Astrocyte (in vitro differentiated cells and primary cell): ENCODE measurements at regions not wholly inside any gene's neighbourhood (a gene's known extent, or its start where the extent isn't known, plus 50 kb on each side); places are given as distances from the start of the nearest gene placed in this dataset.

Experiments
- DNase-seq: peaks from one replicate; pipeline ENCODE4 v3.0.0-alpha.2; 2010; ENCODE audit warnings: low read depth
- FAIRE-seq: peaks from 2 replicates; lab custom pipeline; 2011; peaks lifted over from hg19 to GRCh38; lab: Jason Lieb, UNC
- H2AFZ ChIP-seq: 2 replicates; pipeline ENCODE4 v1.6.0; 2012; ENCODE audit warnings: low read depth, low read length, inconsistent platforms
- H3K27ac ChIP-seq: 2 replicates; pipeline ENCODE4 v1.5.1; 2011; ENCODE audit warnings: low read depth, low read length, inconsistent platforms
- H3K27me3 ChIP-seq: 2 replicates; pipeline ENCODE4 v1.6.0; 2011; ENCODE audit warnings: low read length, inconsistent platforms; ENCODE audit not compliant: insufficient read depth
- H3K36me3 ChIP-seq: 2 replicates; pipeline ENCODE4 v1.5.1; 2011; ENCODE audit warnings: low read length, inconsistent platforms; ENCODE audit not compliant: insufficient read depth
- H3K4me1 ChIP-seq: 2 replicates; pipeline ENCODE4 v1.5.1; 2011; ENCODE audit warnings: low read length, inconsistent platforms; ENCODE audit not compliant: insufficient read depth
- H3K4me2 ChIP-seq: 2 replicates; pipeline ENCODE4 v1.6.0; 2012; ENCODE audit warnings: low read length, inconsistent platforms
- H3K4me3 ChIP-seq: 2 replicates; pipeline ENCODE4 v1.5.1; 2011; ENCODE audit warnings: low read depth, mild to moderate bottlenecking, low read length, inconsistent platforms; ENCODE audit not compliant: insufficient read depth
- H3K79me2 ChIP-seq: 2 replicates; pipeline ENCODE4 v1.6.0; 2012; ENCODE audit warnings: mild to moderate bottlenecking, low read length, inconsistent platforms; ENCODE audit not compliant: insufficient read depth
- H3K9ac ChIP-seq: 2 replicates; pipeline ENCODE4 v1.6.0; 2012; ENCODE audit warnings: mild to moderate bottlenecking, low read length, inconsistent platforms
- H3K9me3 ChIP-seq: 2 replicates; pipeline ENCODE4 v1.5.1; 2012; ENCODE audit warnings: low read depth, mild to moderate bottlenecking, low read length, inconsistent platforms; ENCODE audit not compliant: insufficient read depth
- H4K20me1 ChIP-seq: 2 replicates; pipeline ENCODE4 v1.6.0; 2012; ENCODE audit warnings: low read length, inconsistent platforms; ENCODE audit not compliant: insufficient read depth
- H3K27ac Mint-ChIP-seq: one replicate; pipeline ENCODE4 v1.8.0; 2021; ENCODE audit warnings: mild to moderate bottlenecking, mixed read lengths; ENCODE audit not compliant: unreplicated experiment
- H3K27me3 Mint-ChIP-seq: one replicate; pipeline ENCODE4 v1.8.0; 2021; ENCODE audit warnings: low read depth, mixed read lengths; ENCODE audit not compliant: unreplicated experiment
- H3K36me3 Mint-ChIP-seq: one replicate; pipeline ENCODE4 v1.8.0; 2021; ENCODE audit warnings: low read depth, mixed read lengths; ENCODE audit not compliant: unreplicated experiment
- H3K4me1 Mint-ChIP-seq: one replicate; pipeline ENCODE4 v1.8.0; 2021; ENCODE audit warnings: low read depth, mixed read lengths; ENCODE audit not compliant: unreplicated experiment
- H3K4me3 Mint-ChIP-seq: one replicate; pipeline ENCODE4 v1.8.0; 2021; ENCODE audit warnings: mild to moderate bottlenecking, moderate library complexity, mixed read lengths; ENCODE audit not compliant: unreplicated experiment
- H3K9me3 Mint-ChIP-seq: one replicate; pipeline ENCODE4 v1.8.0; 2021; ENCODE audit warnings: mild to moderate bottlenecking, mixed read lengths; ENCODE audit not compliant: unreplicated experiment
- EZH2 ChIP-seq: IDR thresholded peaks from 2 replicates; pipeline ENCODE4 v1.6.1; 2012; ENCODE audit warnings: mild to moderate bottlenecking, low read length, inconsistent platforms; ENCODE audit not compliant: insufficient read depth
- TF ChIP-seq, protein P1 (sequence below): IDR thresholded peaks from 2 replicates; pipeline ENCODE4 v1.5.1; 2011; ENCODE audit warnings: low read depth, mild to moderate bottlenecking, inconsistent platforms, low read length, moderate library complexity; ENCODE audit not compliant: insufficient read depth

DNA sequence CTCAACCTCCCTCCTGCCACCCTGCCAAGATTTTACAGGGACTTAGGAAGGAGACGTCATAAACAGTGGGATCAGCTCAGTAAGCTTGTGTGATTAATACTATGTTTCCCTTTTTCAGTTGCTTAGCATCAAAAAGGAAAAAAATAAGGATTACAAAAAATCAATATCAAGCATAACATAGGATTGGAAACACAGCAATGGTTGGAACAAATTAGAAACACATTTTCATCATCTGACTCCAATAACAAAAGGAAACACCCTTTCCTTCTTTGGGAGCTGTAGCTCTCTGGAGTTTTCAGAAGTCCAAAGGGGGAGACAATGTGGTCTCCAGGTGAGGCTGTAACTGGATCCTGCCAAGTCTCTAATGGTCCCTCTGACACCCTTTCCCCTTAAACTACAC is 233.4 kb downstream of the B3GLCT start:
- H3K27ac ChIP-seq = no peak overlapping the region
- no peaks in the 10 kb centered on the region for H3K9me3 ChIP-seq
- no peaks in the 10 kb centered on the region for H4K20me1 ChIP-seq
- Mint-ChIP-seq H3K4me3 (no peak overlapping the region), H3K27me3 (peaks cover 46% of the 10 kb centered on the region), H3K36me3 (no peaks in the 10 kb centered on the region), H3K4me1 (peaks cover 8% of the 10 kb centered on the region), H3K27ac (no peak overlapping the region), H3K9me3 (no peaks in the 10 kb centered on the region)
- H3K4me1 ChIP-seq = no peaks in the 10 kb centered on the region
- FAIRE-seq (no peak), DNase-seq (no peak)
- no peaks in the 10 kb centered on the region for H3K36me3 ChIP-seq
- H3K4me2 ChIP-seq = no peak overlapping the region
- no peaks in the 10 kb centered on the region for H3K79me2 ChIP-seq
- peaks cover 4% of the 10 kb centered on the region for H3K27me3 ChIP-seq
- H3K9ac ChIP-seq = no peak overlapping the region
- H3K4me3 ChIP-seq = no peak overlapping the region
- H2AFZ ChIP-seq = no peak overlapping the region
- TF ChIP-seq, protein P1, sequence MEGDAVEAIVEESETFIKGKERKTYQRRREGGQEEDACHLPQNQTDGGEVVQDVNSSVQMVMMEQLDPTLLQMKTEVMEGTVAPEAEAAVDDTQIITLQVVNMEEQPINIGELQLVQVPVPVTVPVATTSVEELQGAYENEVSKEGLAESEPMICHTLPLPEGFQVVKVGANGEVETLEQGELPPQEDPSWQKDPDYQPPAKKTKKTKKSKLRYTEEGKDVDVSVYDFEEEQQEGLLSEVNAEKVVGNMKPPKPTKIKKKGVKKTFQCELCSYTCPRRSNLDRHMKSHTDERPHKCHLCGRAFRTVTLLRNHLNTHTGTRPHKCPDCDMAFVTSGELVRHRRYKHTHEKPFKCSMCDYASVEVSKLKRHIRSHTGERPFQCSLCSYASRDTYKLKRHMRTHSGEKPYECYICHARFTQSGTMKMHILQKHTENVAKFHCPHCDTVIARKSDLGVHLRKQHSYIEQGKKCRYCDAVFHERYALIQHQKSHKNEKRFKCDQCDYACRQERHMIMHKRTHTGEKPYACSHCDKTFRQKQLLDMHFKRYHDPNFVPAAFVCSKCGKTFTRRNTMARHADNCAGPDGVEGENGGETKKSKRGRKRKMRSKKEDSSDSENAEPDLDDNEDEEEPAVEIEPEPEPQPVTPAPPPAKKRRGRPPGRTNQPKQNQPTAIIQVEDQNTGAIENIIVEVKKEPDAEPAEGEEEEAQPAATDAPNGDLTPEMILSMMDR = no peak
- no peak for TF ChIP-seq EZH2

DNA sequence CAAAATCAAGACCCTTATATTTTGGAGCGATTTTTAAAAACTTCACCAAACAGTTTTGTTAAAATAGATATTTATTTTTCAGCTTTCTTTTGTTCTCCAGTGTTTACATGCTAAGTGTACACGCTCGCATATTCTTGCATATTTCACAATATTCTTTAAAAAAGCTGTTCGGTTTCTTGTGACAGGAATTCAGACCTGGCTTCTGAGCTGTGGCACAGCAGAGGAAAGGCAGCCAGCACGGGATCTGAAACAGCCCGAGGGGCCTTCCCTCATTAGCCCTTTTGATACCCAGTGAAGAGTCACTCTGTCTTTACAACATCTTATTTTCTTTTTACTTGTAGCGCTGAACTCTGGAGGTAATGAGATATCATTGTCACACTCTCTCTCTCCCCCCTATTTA is 234.0 kb downstream of the B3GLCT start:
- no peaks in the 10 kb centered on the region for H3K36me3 Mint-ChIP-seq

DNA sequence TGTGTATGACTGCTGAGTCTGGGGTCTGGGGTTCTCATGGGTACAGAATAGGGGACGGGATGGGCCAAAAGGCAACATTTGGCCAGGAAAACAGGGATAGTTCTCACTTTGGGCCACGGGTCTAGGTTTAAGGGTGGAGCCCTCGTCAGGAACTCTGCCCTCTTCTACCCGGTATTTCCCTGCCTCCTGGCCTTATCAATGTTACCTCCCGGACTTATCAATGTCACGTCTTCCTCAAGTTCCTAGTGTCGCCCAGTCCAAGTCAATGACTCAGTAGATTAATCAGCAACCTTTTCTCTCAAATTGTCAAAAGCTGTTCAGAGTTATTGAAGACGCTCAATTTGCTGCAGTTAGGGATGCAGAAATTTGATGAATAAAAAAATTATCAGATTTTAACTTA is 234.8 kb downstream of the B3GLCT start:
- no peak overlapping the region for H3K27ac Mint-ChIP-seq
- no peak overlapping the region for H3K4me3 ChIP-seq
- DNase-seq = no peak
- H3K27me3 ChIP-seq = peaks cover 4% of the 10 kb centered on the region
- H3K27ac ChIP-seq = no peak overlapping the region
- H3K36me3 ChIP-seq = no peaks in the 10 kb centered on the region
- TF ChIP-seq, protein P1 = no peak
- H3K4me3 Mint-ChIP-seq = no peak overlapping the region
- no peak for FAIRE-seq
- peaks cover 8% of the 10 kb centered on the region for H3K4me1 Mint-ChIP-seq
- H3K4me1 ChIP-seq = no peaks in the 10 kb centered on the region
- no peaks in the 10 kb centered on the region for H3K9me3 ChIP-seq
- peaks cover 55% of the 10 kb centered on the region for H3K27me3 Mint-ChIP-seq
- no peak overlapping the region for H2AFZ ChIP-seq
- H3K9me3 Mint-ChIP-seq = no peaks in the 10 kb centered on the region
- no peak overlapping the region for H3K4me2 ChIP-seq
- no peak overlapping the region for H3K9ac ChIP-seq
- no peaks in the 10 kb centered on the region for H3K36me3 Mint-ChIP-seq
- no peaks in the 10 kb centered on the region for H4K20me1 ChIP-seq
- H3K79me2 ChIP-seq = no peaks in the 10 kb centered on the region

More for the DNA sequence above, 234.0 kb downstream of the B3GLCT start:
- Histone ChIP-seq H3K9ac (no peak overlapping the region), H3K4me1 (no peaks in the 10 kb centered on the region), H3K79me2 (no peaks in the 10 kb centered on the region), H3K4me2 (no peak overlapping the region), H2AFZ (no peak overlapping the region), H3K4me3 (no peak overlapping the region), H3K9me3 (no peaks in the 10 kb centered on the region), H3K36me3 (no peaks in the 10 kb centered on the region), H3K27me3 (peaks cover 4% of the 10 kb centered on the region), H4K20me1 (no peaks in the 10 kb centered on the region), H3K27ac (no peak overlapping the region)
- no peak overlapping the region for H3K27ac Mint-ChIP-seq
- no peak for FAIRE-seq
- peaks cover 51% of the 10 kb centered on the region for H3K27me3 Mint-ChIP-seq
- TF ChIP-seq, protein P1 = no peak
- no peak for TF ChIP-seq EZH2
- no peak for DNase-seq
- H3K9me3 Mint-ChIP-seq = no peaks in the 10 kb centered on the region
- peaks cover 8% of the 10 kb centered on the region for H3K4me1 Mint-ChIP-seq
- H3K4me3 Mint-ChIP-seq = no peak overlapping the region
